ENCODE measurements at regions not wholly inside any gene's neighbourhood (a gene's known extent, or its start where the extent isn't known, plus 50 kb on each side); places are given as distances from the start of the nearest gene placed in this dataset.

GRCh38 chrX:14476205-14476604 is 53.1 kb upstream of the GLRA2 start:
- DNase-seq = peak in 4 of 56 donors; percentile 1 to 10 (median 3)

GRCh38 chrX:14449773-14450172 is 79.6 kb upstream of the GLRA2 start:
- no peak for DNase-seq

GRCh38 chrX:14448406-14448805 is 80.9 kb upstream of the GLRA2 start:
- no peak for DNase-seq

- DNase-seq = no peak
Observed at GRCh38 chrX:14440106-14440505, 89.2 kb upstream of the GLRA2 start.

- no peak for DNase-seq
Observed at GRCh38 chrX:14427614-14428013, 101.7 kb upstream of the GLRA2 start.

- DNase-seq = peak in 3 of 56 donors; percentile 0
Observed at GRCh38 chrX:14420841-14421240, 108.5 kb upstream of the GLRA2 start.

GRCh38 chrX:14412686-14413085 is 116.7 kb upstream of the GLRA2 start:
- DNase-seq = no peak

- no peak for DNase-seq
Observed at GRCh38 chrX:14411326-14411725, 118.0 kb upstream of the GLRA2 start.

GRCh38 chrX:14409341-14409740 is 120.0 kb upstream of the GLRA2 start:
- no peak for DNase-seq

- DNase-seq = no peak
Observed at GRCh38 chrX:14406225-14406624, 123.1 kb upstream of the GLRA2 start.

- DNase-seq = no peak
Observed at GRCh38 chrX:14398725-14399124, 130.6 kb upstream of the GLRA2 start.

GRCh38 chrX:14389682-14390081 is 139.7 kb upstream of the GLRA2 start:
- no peak for DNase-seq

- DNase-seq = no peak
Observed at GRCh38 chrX:14386981-14387380, 142.4 kb upstream of the GLRA2 start.

- no peak for DNase-seq
Observed at GRCh38 chrX:14380044-14380443, 149.3 kb upstream of the GLRA2 start.

- no peak for DNase-seq
Observed at GRCh38 chrX:14377427-14377826, 151.9 kb upstream of the GLRA2 start.

GRCh38 chrX:14363728-14364127 is 165.6 kb upstream of the GLRA2 start:
- no peak for DNase-seq

- DNase-seq = no peak
Observed at GRCh38 chrX:14362721-14363120, 166.6 kb upstream of the GLRA2 start.

GRCh38 chrX:14361435-14361834 is 167.9 kb upstream of the GLRA2 start:
- no peak for DNase-seq

- DNase-seq = no peak
Observed at GRCh38 chrX:14359727-14360126, 169.6 kb upstream of the GLRA2 start.

- DNase-seq = no peak
Observed at GRCh38 chrX:14359316-14359715, 170.0 kb upstream of the GLRA2 start.

GRCh38 chrX:14357314-14357713 is 172.0 kb upstream of the GLRA2 start:
- no peak for DNase-seq

- no peak for DNase-seq
Observed at GRCh38 chrX:14356401-14356800, 172.9 kb upstream of the GLRA2 start.

GRCh38 chrX:14355556-14355955 is 173.8 kb upstream of the GLRA2 start:
- DNase-seq = no peak

GRCh38 chrX:14354521-14354920 is 174.8 kb upstream of the GLRA2 start:
- no peak for DNase-seq

GRCh38 chrX:14352511-14352910 is 176.8 kb upstream of the GLRA2 start:
- no peak for DNase-seq

All from amygdala (tissue), 56 donors.